Transverse colon (tissue), 4 donors: ENCODE measurements at regions not wholly inside any gene's neighbourhood (a gene's known extent, or its start where the extent isn't known, plus 50 kb on each side); places are given as distances from the start of the nearest gene placed in this dataset.

Experiments used
- DNase-seq: peaks from one replicate; pipeline ENCODE4 v3.0.0-alpha.2; 2019
- H3K27ac ChIP-seq, 4 donors: fragments of 200-600 bp; sonication (generic); 2 replicates each; pipeline ENCODE4 v1.5.1; 2016 to 2018; ENCODE audit warnings: inconsistent platforms in 4 of 4
- H3K27me3 ChIP-seq: fragments of 200-600 bp; sonication (generic); 2 replicates; pipeline ENCODE4 v1.5.1; 2017; ENCODE audit warnings: inconsistent platforms
- H3K36me3 ChIP-seq, 4 donors: fragments of 200-600 bp; sonication (generic); 2 replicates each; pipeline ENCODE4 v1.5.1; 2017 to 2019; ENCODE audit warnings: inconsistent platforms in 4 of 4
- H3K4me1 ChIP-seq, 4 donors: fragments of 200-600 bp; sonication (generic); 2 replicates each; pipeline ENCODE4 v1.5.1; 2017 to 2020; ENCODE audit warnings: inconsistent platforms in 4 of 4
- H3K4me3 ChIP-seq, 4 donors: fragments of 200-600 bp; sonication (generic); 1 replicate in 1 of 4; 2 replicates in 3 of 4; pipeline versions ENCODE4 v1.5.1 to v1.6.1; 2017 to 2019; ENCODE audit warnings: inconsistent platforms in 4 of 4
- H3K9me3 ChIP-seq, 2 donors: fragments of 200-600 bp; sonication (generic); 2 replicates each; pipeline ENCODE4 v1.5.1; 2017 to 2019; ENCODE audit warnings: inconsistent platforms in 2 of 2
- EP300 ChIP-seq: sonication (generic); formaldehyde crosslinking; IDR thresholded peaks from one replicate; pipeline ENCODE4 v1.6.1; 2017; ENCODE audit warnings: antibody characterized with exemption, low read depth
- POLR2A ChIP-seq: fragments of 450-650 bp; IDR thresholded peaks from one replicate; pipeline ENCODE4 v1.6.1; 2016; ENCODE audit warnings: antibody characterized with exemption, mild to moderate bottlenecking, moderate library complexity
- POLR2AphosphoS5 ChIP-seq, 3 donors: sonication (generic); formaldehyde crosslinking; IDR thresholded peaks; one replicate each; pipeline ENCODE4 v1.6.1; 2016; ENCODE audit warnings: antibody characterized with exemption in 3 of 3
- WGBS, 2 donors: methylation state at CpG; one replicate each; pipeline ENCODE4 v1.1.5; 2018; ENCODE audit warnings: low coverage in 1 of 2; 5-methylcytosine and 5-hydroxymethylcytosine counted together
- in situ Hi-C, 4 donors: fragments of 200-750 bp; cut with MboI; loops; one replicate each; pipeline versions ENCODE4 v1.15.0 to v1.15.1; 2017; ENCODE audit warnings: low sequenced_read_pairs in 3 of 4, low pct_ligation_motif_present in 1 of 4, low pct_unique_long_range_greater_than_20kb in 1 of 4
- intact Hi-C: fragments of 100-400 bp; cut with DNase I; formaldehyde crosslinking; loops from one replicate; pipeline ENCODE4 v1.15.1; 2023; ENCODE audit warnings: low total_unique reads
- TF ChIP-seq, protein P1 (sequence below), 5 experiments: fragments of 200-600 bp in 3 of 5; fragments of 450-650 bp in 2 of 5; sonication (generic) in 3 of 5; IDR thresholded peaks; 1 replicate in 2 of 5; 2 replicates in 3 of 5; pipeline ENCODE4 v1.5.1; 2016 to 2017; ENCODE audit warnings: antibody characterized with exemption in 5 of 5, inconsistent platforms in 3 of 5, mild to moderate bottlenecking in 2 of 5, moderate library complexity in 1 of 5

DNA sequence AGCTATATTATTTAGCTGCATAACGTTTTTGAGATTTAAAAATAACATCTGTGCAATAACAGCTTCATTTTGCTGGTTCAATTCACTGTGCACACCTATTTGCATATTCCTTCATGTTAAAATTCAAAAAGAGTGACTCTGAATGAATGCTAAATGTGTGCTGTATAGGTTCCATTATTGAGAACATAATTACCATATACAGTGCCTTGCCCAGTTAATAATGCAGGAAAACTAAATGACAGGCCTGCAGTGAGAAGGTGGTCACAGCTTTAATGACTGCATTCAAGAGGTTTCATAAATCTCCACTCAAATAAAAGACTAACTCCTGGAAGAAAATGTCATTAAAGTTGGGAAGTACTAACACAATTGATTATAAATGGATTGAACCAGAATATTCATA, 1183.2 kb upstream of the ADGRL3 start:
- 31 to 40% methylated on average over 1 of the region's 1 CpG for WGBS, 2 donors
- no peak for DNase-seq
- Histone ChIP-seq H3K4me3 (no peak overlapping the region), H3K27ac (no peak overlapping the region), H3K36me3 (no peaks in the 10 kb centered on the region), H3K4me1 (no peaks in the 10 kb centered on the region), H3K9me3 (no peaks in the 10 kb centered on the region), H3K27me3 (no peaks in the 10 kb centered on the region)
- intact Hi-C loops: no loop called here
- TF ChIP-seq, protein P1, sequence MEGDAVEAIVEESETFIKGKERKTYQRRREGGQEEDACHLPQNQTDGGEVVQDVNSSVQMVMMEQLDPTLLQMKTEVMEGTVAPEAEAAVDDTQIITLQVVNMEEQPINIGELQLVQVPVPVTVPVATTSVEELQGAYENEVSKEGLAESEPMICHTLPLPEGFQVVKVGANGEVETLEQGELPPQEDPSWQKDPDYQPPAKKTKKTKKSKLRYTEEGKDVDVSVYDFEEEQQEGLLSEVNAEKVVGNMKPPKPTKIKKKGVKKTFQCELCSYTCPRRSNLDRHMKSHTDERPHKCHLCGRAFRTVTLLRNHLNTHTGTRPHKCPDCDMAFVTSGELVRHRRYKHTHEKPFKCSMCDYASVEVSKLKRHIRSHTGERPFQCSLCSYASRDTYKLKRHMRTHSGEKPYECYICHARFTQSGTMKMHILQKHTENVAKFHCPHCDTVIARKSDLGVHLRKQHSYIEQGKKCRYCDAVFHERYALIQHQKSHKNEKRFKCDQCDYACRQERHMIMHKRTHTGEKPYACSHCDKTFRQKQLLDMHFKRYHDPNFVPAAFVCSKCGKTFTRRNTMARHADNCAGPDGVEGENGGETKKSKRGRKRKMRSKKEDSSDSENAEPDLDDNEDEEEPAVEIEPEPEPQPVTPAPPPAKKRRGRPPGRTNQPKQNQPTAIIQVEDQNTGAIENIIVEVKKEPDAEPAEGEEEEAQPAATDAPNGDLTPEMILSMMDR (IDR thresholded peaks at IDR 0.05): no peak
- TF ChIP-seq EP300 (no peak), POLR2A (no peak), POLR2AphosphoS5 (IDR thresholded peaks at IDR 0.05) (no peak)
- in situ Hi-C loops: no loop called here

DNA sequence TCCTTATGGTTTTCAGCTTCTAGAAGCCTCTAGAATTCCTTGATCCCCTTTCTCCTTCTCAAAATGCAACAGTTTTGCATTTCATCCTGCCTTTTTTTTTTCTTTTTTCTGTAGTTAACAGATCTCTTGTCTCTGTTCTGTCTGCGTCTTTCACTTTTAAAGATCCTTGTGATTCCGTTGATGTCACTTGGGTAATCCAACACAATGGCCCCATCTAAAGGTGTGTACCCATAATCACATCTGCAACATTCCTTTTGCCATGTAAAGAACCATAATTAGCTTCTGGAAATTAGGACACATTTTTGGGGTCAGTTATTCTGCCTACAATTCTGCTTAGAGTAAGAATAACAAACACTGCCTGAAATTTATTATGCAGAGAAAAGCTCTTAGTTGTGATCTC, 1180.9 kb upstream of the ADGRL3 start:
- H3K4me1 ChIP-seq: no peaks in the 10 kb centered on the region
- in situ Hi-C loops: no loop called here
- intact Hi-C loops: no loop called here
- WGBS, 2 donors: 75 to 95% methylated on average over 2 of the region's 2 CpGs
- no peaks in the 10 kb centered on the region for H3K9me3 ChIP-seq
- no peak overlapping the region for H3K4me3 ChIP-seq
- DNase-seq: no peak
- H3K36me3 ChIP-seq: no peaks in the 10 kb centered on the region
- TF ChIP-seq, protein P1 (IDR thresholded peaks at IDR 0.05): no peak
- H3K27ac ChIP-seq: no peak overlapping the region
- no peaks in the 10 kb centered on the region for H3K27me3 ChIP-seq

DNA sequence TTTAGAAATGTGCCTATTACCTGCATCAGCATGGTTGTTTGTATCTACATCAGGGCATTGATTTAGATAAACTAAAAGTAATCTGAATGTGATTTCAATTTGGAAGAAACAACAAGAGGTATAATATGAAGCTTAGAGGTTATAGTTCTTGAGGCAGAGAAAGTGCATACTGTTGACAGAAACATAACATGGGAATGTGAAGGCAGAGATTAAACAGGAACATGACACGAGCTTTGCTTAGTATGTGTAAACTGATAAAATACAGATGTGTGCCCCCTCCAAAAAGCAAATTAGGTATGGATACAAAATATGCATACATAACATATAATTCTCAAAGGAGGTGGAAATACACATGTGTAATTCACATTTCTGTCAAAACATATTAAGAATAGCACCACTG, 1180.2 kb upstream of the ADGRL3 start:
- Histone ChIP-seq H3K27me3 (no peaks in the 10 kb centered on the region), H3K36me3 (no peaks in the 10 kb centered on the region), H3K4me1 (no peaks in the 10 kb centered on the region), H3K9me3 (no peaks in the 10 kb centered on the region), H3K27ac (no peak overlapping the region), H3K4me3 (no peak overlapping the region)
- intact Hi-C loops: no loop called here
- WGBS, 2 donors: 24 to 45% methylated on average over 1 of the region's 1 CpG
- no peak for DNase-seq
- in situ Hi-C loops: no loop called here
- TF ChIP-seq POLR2AphosphoS5 (IDR thresholded peaks at IDR 0.05): no peak
- TF ChIP-seq, protein P1 (IDR thresholded peaks at IDR 0.05): no peak
- TF ChIP-seq EP300: no peak
- no peak for TF ChIP-seq POLR2A

DNA sequence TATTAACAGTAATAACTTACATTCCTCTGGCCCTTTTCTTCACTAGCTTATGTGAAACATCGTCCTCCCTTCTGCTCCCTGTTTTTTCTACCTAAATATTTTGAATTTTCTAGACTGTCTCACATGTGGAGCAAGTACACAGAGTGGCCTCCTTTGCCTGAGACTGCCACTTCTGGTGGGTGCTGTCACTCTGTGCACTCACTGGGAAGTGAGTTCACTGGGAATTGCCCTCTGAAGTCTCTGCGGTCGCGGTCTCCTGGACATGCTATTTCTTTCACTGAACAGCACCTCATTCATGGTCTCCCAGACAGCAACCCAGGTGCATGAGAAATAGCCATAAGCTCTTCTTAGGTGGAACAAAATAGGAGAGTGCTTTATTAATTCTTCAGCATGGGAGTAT, 1179.7 kb upstream of the ADGRL3 start:
- H3K36me3 ChIP-seq: no peaks in the 10 kb centered on the region
- H3K27ac ChIP-seq: no peak overlapping the region
- 57 to 80% methylated on average over 4 of the region's 4 CpGs for WGBS, 2 donors
- in situ Hi-C loops (no loop called here), intact Hi-C loops (no loop called here)
- no peaks in the 10 kb centered on the region for H3K4me1 ChIP-seq
- no peak for DNase-seq
- no peak overlapping the region for H3K4me3 ChIP-seq
- H3K9me3 ChIP-seq: no peaks in the 10 kb centered on the region
- H3K27me3 ChIP-seq: no peaks in the 10 kb centered on the region
- no peak for TF ChIP-seq POLR2AphosphoS5 (IDR thresholded peaks at IDR 0.05)
- no peak for TF ChIP-seq POLR2A

DNA sequence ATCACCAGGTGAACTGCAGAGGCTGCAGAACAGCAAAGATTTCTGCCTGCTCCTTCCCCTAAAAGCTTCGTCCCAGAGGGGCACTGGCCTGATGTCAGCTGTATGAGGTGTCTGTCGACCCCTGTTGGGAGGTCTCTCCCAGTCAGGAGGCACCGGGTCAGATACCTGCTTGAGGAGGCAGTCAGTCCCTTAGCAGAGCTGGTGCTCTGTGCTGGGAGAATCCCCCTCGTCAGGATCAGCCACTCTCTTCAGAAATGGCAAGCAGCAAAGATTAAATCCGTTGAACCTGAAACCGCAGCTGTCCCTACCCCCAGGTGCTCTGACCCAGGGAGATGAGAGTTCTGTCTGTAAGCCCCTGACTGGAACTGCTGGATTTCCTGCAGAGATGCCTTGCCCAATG, 1166.3 kb upstream of the ADGRL3 start:
- TF ChIP-seq, protein P1 (IDR thresholded peaks at IDR 0.05): no peak
- TF ChIP-seq POLR2A (no peak), POLR2AphosphoS5 (IDR thresholded peaks at IDR 0.05) (no peak), EP300 (no peak)
- in situ Hi-C loops: no loop called here
- Histone ChIP-seq H3K27me3 (no peaks in the 10 kb centered on the region), H3K4me1 (no peaks in the 10 kb centered on the region), H3K4me3 (no peak overlapping the region), H3K36me3 (no peaks in the 10 kb centered on the region), H3K27ac (no peak overlapping the region), H3K9me3 (no peaks in the 10 kb centered on the region)
- intact Hi-C loops: no loop called here
- DNase-seq: no peak
- 77% methylated on average over 6 of the region's 6 CpGs; no CpG with 5 or more reads in 1 of the 2 donors for WGBS, 2 donors
